Calu3 (cell line): ENCODE measurements at regions not wholly inside any gene's neighbourhood (a gene's known extent, or its start where the extent isn't known, plus 50 kb on each side); places are given as distances from the start of the nearest gene placed in this dataset.

Experiments used
- BruUV-seq: library from RNA; stranded (reverse); fragments of 400-500 nt; replicated peaks from 2 replicates; lab custom pipeline; 2021; lab: Mats Ljungman, UMichigan
- CTCF ChIA-PET: fragments of 300-600 bp; sonication (Branson Sonifier 250); formaldehyde crosslinking; loops from one replicate; lab custom pipeline; 2022; ENCODE audit warnings: antibody characterized with exemption; lab: Charles Lee
- DNase-seq: peaks from one replicate; pipeline ENCODE4 v3.0.0; 2022
- H3K27ac Mint-ChIP-seq: one replicate; pipeline ENCODE4 v1.8.0; 2022; ENCODE audit warnings: mixed read lengths; ENCODE audit not compliant: unreplicated experiment
- H3K27me3 Mint-ChIP-seq: one replicate; pipeline ENCODE4 v1.8.0; 2022; ENCODE audit warnings: mixed read lengths; ENCODE audit not compliant: unreplicated experiment
- H3K36me3 Mint-ChIP-seq: one replicate; pipeline ENCODE4 v1.8.0; 2022; ENCODE audit warnings: mild to moderate bottlenecking, moderate library complexity, mixed read lengths; ENCODE audit not compliant: insufficient read depth, unreplicated experiment
- H3K4me1 Mint-ChIP-seq: one replicate; pipeline ENCODE4 v1.8.0; 2022; ENCODE audit warnings: mild to moderate bottlenecking, low read depth, mixed read lengths; ENCODE audit not compliant: unreplicated experiment
- H3K4me3 Mint-ChIP-seq: one replicate; pipeline ENCODE4 v1.8.0; 2022; ENCODE audit warnings: mild to moderate bottlenecking, low read depth, moderate library complexity, mixed read lengths; ENCODE audit not compliant: unreplicated experiment
- H3K9me3 Mint-ChIP-seq: one replicate; pipeline ENCODE4 v1.8.0; 2022; ENCODE audit warnings: low read depth, mixed read lengths; ENCODE audit not compliant: unreplicated experiment
- CTCF ChIP-seq: fragments of 200-600 bp; IDR thresholded peaks from one replicate; pipeline ENCODE4 v1.8.0; 2022; ENCODE audit warnings: antibody characterized with exemption; ENCODE audit not compliant: unreplicated experiment
- intact Hi-C: fragments of 100-400 bp; cut with micrococcal nuclease; formaldehyde crosslinking; loops from one replicate; pipeline ENCODE4 v1.10.0; 2022; ENCODE audit not compliant: unreplicated experiment

- no TSS peak for BruUV-seq
- Mint-ChIP-seq H3K27ac (no peak overlapping the region), H3K4me3 (no peak overlapping the region), H3K27me3 (no peaks in the 10 kb centered on the region), H3K9me3 (no peaks in the 10 kb centered on the region), H3K36me3 (no peaks in the 10 kb centered on the region), H3K4me1 (peaks cover 9% of the 10 kb centered on the region)
- intact Hi-C loops, result no loop called here
- no peak for DNase-seq
- no peak for TF ChIP-seq CTCF
- CTCF ChIA-PET, result no interaction called here
Measured at GRCh38 chr6:48563433-48563832, 452.4 kb upstream of the PTCHD4 start.

- Mint-ChIP-seq H3K27me3 (no peaks in the 10 kb centered on the region), H3K27ac (no peak overlapping the region), H3K9me3 (no peaks in the 10 kb centered on the region), H3K4me1 (peaks cover 9% of the 10 kb centered on the region), H3K4me3 (no peak overlapping the region), H3K36me3 (no peaks in the 10 kb centered on the region)
- intact Hi-C loops, result no loop called here
- CTCF ChIA-PET, result no interaction called here
- no TSS peak for BruUV-seq
- TF ChIP-seq CTCF, result no peak
- peak; percentile 11 for DNase-seq
Measured at GRCh38 chr6:48560408-48560807, 449.4 kb upstream of the PTCHD4 start.

- peaks cover 8% of the 10 kb centered on the region for H3K27me3 Mint-ChIP-seq
- CTCF ChIA-PET, result no interaction called here
- no peak overlapping the region for H3K27ac Mint-ChIP-seq
- DNase-seq, result no peak
- TF ChIP-seq CTCF, result no peak
- H3K36me3 Mint-ChIP-seq, result no peaks in the 10 kb centered on the region
- H3K4me3 Mint-ChIP-seq, result no peak overlapping the region
- no peaks in the 10 kb centered on the region for H3K4me1 Mint-ChIP-seq
- intact Hi-C loops, result no loop called here
- no TSS peak for BruUV-seq
- no peaks in the 10 kb centered on the region for H3K9me3 Mint-ChIP-seq
Measured at GRCh38 chr6:48553467-48554189, 442.6 kb upstream of the PTCHD4 start.

- no peak for TF ChIP-seq CTCF
- Mint-ChIP-seq H3K36me3 (no peaks in the 10 kb centered on the region), H3K9me3 (no peaks in the 10 kb centered on the region), H3K4me1 (no peaks in the 10 kb centered on the region), H3K27ac (no peak overlapping the region), H3K4me3 (no peak overlapping the region), H3K27me3 (peaks cover 8% of the 10 kb centered on the region)
- BruUV-seq, result no TSS peak
- DNase-seq, result no peak
- CTCF ChIA-PET, result interaction anchor here (1.2 kb wide), 1 partner anchor 51 kb away, joined by 3 read pairs; no protein-coding TSS in a partner anchor
- intact Hi-C loops, result no loop called here
Measured at GRCh38 chr6:48552905-48553304, 441.9 kb upstream of the PTCHD4 start.
